HepG2 (cell line): ENCODE measurements at regions not wholly inside any gene's neighbourhood (a gene's known extent, or its start where the extent isn't known, plus 50 kb on each side); places are given as distances from the start of the nearest gene placed in this dataset.

Experiments used
- ATAC-seq: fragments of 200-7000 bp; cut with Tn5 transposase; 3 replicates; pipeline ENCODE4 v1.9.1; 2020; ENCODE audit warnings: mild to moderate bottlenecking, moderate library complexity
- BruUV-seq: library from RNA; stranded (reverse); fragments of 400-500 nt; replicated peaks from 2 replicates; lab custom pipeline; 2021; lab: Mats Ljungman, UMichigan
- CTCF ChIA-PET: fragments of 300-600 bp; formaldehyde crosslinking; extraction: SDS; loops from one replicate; lab custom pipeline; 2021; ENCODE audit warnings: low total read pairs, inconsistent platforms, low intra/inter-chr PET ratio; lab: Yijun Ruan, JAX
- POLR2A ChIA-PET: fragments of 350-600 bp; sonication (Branson Sonifier 250); formaldehyde crosslinking; loops from one replicate; lab custom pipeline; 2020; ENCODE audit warnings: antibody characterized with exemption, inconsistent platforms; lab: Yijun Ruan, JAX
- DNase-seq: peaks from one replicate; pipeline ENCODE4 v3.0.0-alpha.2; 2015; ENCODE audit warnings: low spot score
- FAIRE-seq: peaks from 3 replicates; lab custom pipeline; 2011; peaks lifted over from hg19 to GRCh38; lab: Jason Lieb, UNC
- H2AFZ ChIP-seq: one replicate; pipeline ENCODE4 v1.6.1; 2011; ENCODE audit warnings: low read length, inconsistent platforms
- H3K27ac ChIP-seq: fragments of 300-600 bp; 3 replicates; pipeline ENCODE4 v1.8.0; 2011; ENCODE audit warnings: mixed run types, mild to moderate bottlenecking, mixed read lengths, low read length, inconsistent platforms; ENCODE audit not compliant: insufficient read depth; ENCODE audit errors: extremely low read length
- H3K27me3 ChIP-seq, 2 experiments: fragments of 200-600 bp in 1 of 2; 2 replicates in 1 of 2; 3 replicates in 1 of 2; pipeline versions ENCODE4 v1.6.0 to v1.8.0; 2011; ENCODE audit warnings: low read length in 2 of 2, mild to moderate bottlenecking in 2 of 2, moderate library complexity in 2 of 2, inconsistent platforms in 1 of 2; ENCODE audit not compliant: insufficient read depth in 2 of 2, control insufficient read depth in 1 of 2
- H3K36me3 ChIP-seq, 2 experiments: fragments of 200-600 bp in 1 of 2; replicated peaks in 1 of 2; 2 replicates in 1 of 2; 3 replicates in 1 of 2; pipeline versions ENCODE4 v1.5.1 to v1.8.0; 2011; ENCODE audit warnings: low read length in 2 of 2, inconsistent platforms in 1 of 2; ENCODE audit not compliant: insufficient read depth in 2 of 2, control insufficient read depth in 1 of 2
- H3K4me1 ChIP-seq: 2 replicates; pipeline ENCODE4 v1.5.1; 2012; ENCODE audit warnings: low read length, inconsistent platforms; ENCODE audit not compliant: insufficient read depth
- H3K4me2 ChIP-seq: 2 replicates; pipeline ENCODE4 v1.6.0; 2011; ENCODE audit warnings: low read depth, low read length, inconsistent platforms
- H3K4me3 ChIP-seq, 3 experiments: fragments of 200-600 bp in 1 of 3; sonication (generic), shearing (Covaris generic) in 1 of 3; replicated peaks in 1 of 3; 2 replicates each; pipeline ENCODE4 v1.5.1; 2011 to 2016; ENCODE audit warnings: low read length in 3 of 3, inconsistent platforms in 2 of 3, low read depth in 2 of 3, mild to moderate bottlenecking in 2 of 3, control low read depth in 1 of 3, mixed read lengths in 1 of 3; ENCODE audit not compliant: insufficient read depth in 1 of 3
- H3K79me2 ChIP-seq: one replicate; pipeline ENCODE4 v1.6.1; 2011; ENCODE audit warnings: low read length, inconsistent platforms; ENCODE audit not compliant: insufficient read depth
- H3K9ac ChIP-seq: 2 replicates; pipeline ENCODE4 v1.6.0; 2011; ENCODE audit warnings: mild to moderate bottlenecking, low read depth, low read length, inconsistent platforms; ENCODE audit not compliant: insufficient read depth
- H3K9me3 ChIP-seq: 2 replicates; pipeline ENCODE4 v1.5.1; 2012; ENCODE audit warnings: mild to moderate bottlenecking, low read length
- H4K20me1 ChIP-seq: 2 replicates; pipeline ENCODE4 v1.6.0; 2011; ENCODE audit warnings: inconsistent platforms, mild to moderate bottlenecking, low read length, moderate library complexity; ENCODE audit not compliant: insufficient read depth
- E2F2 ChIP-seq: sonication (generic); formaldehyde crosslinking; IDR thresholded peaks from 2 replicates; pipeline ENCODE4 v1.4.0; 2020; ENCODE audit warnings: missing genetic modification reagents, borderline replicate concordance
- FOXK2 ChIP-seq: fragments of 450-650 bp; IDR thresholded peaks from 2 replicates; pipeline ENCODE4 v1.6.1; 2016
- MLXIP ChIP-seq: sonication (generic); formaldehyde crosslinking; IDR thresholded peaks from 2 replicates; pipeline ENCODE4 v1.9.0; 2021; ENCODE audit warnings: missing genetic modification reagents, borderline replicate concordance
- MXD3 ChIP-seq: IDR thresholded peaks from 2 replicates; pipeline ENCODE4 v1.6.1; 2016; ENCODE audit warnings: mild to moderate bottlenecking, missing biosample characterization, missing genetic modification reagents
- PAWR ChIP-seq: sonication (generic); formaldehyde crosslinking; IDR thresholded peaks from 2 replicates; pipeline ENCODE4 v1.4.0; 2020; ENCODE audit warnings: missing genetic modification reagents, mild to moderate bottlenecking, borderline replicate concordance
- RXRB ChIP-seq: IDR thresholded peaks from 2 replicates; pipeline ENCODE4 v1.6.1; 2016; ENCODE audit warnings: borderline replicate concordance, missing genetic modification reagents, missing compliant biosample characterization
- ZNF513 ChIP-seq: sonication (generic); formaldehyde crosslinking; conservative IDR thresholded peaks from 2 replicates; pipeline ENCODE4 v1.5.0; 2020; ENCODE audit warnings: missing genetic modification reagents
- ZNF572 ChIP-seq: sonication (generic); formaldehyde crosslinking; IDR thresholded peaks from 2 replicates; pipeline ENCODE4 v1.5.1; 2020; ENCODE audit warnings: mild to moderate bottlenecking, missing genetic modification reagents
- ZNF747 ChIP-seq: sonication (generic); formaldehyde crosslinking; IDR thresholded peaks from 2 replicates; pipeline ENCODE4 v1.8.1; 2023; ENCODE audit warnings: missing genetic modification reagents, mild to moderate bottlenecking, borderline replicate concordance
- ZNF768 ChIP-seq: sonication (generic); formaldehyde crosslinking; IDR thresholded peaks from 2 replicates; pipeline ENCODE4 v1.4.0; 2020; ENCODE audit warnings: missing genetic modification reagents
- ZSCAN30 ChIP-seq: sonication (generic); formaldehyde crosslinking; IDR thresholded peaks from 2 replicates; pipeline ENCODE4 v1.5.0; 2020; ENCODE audit warnings: mild to moderate bottlenecking, missing genetic modification reagents
- WGBS: methylation state at CpG from one replicate; pipeline ENCODE4 v1.1.6; 2017; ENCODE audit warnings: low lambda C conversion rate; 5-methylcytosine and 5-hydroxymethylcytosine counted together
- in situ Hi-C: cut with HindIII; loops from 2 replicates; pipeline ENCODE4 v1.10.0; 2017; ENCODE audit warnings: low pct_unique_long_range_greater_than_20kb; ENCODE audit not compliant: extremely low pct_ligation_motif_present
- intact Hi-C: fragments of 100-400 bp; cut with micrococcal nuclease; formaldehyde crosslinking; loops from one replicate; pipeline ENCODE4 v1.10.0; 2022; ENCODE audit not compliant: unreplicated experiment

GRCh38 chr2:237192881-237193280 lies 107.2 kb downstream of the COPS8 start:
- Histone ChIP-seq H3K27ac (no peak overlapping the region), H3K4me3 (no peak overlapping the region), H3K27me3 (peaks cover 2 to 58% of the 10 kb centered on the region in 2 experiments; a peak in 3 of 5 replicates), H2AFZ (no peak overlapping the region), H3K9ac (no peak overlapping the region), H4K20me1 (no peaks in the 10 kb centered on the region; the same call in 1 of the 2 replicates), H3K4me2 (no peak overlapping the region), H3K9me3 (no peaks in the 10 kb centered on the region), H3K36me3 (no peaks in the 10 kb centered on the region), H3K79me2 (no peaks in the 10 kb centered on the region), H3K4me1 (no peaks in the 10 kb centered on the region)
- 31% methylated on average over 8 of the region's 8 CpGs for WGBS
- intact Hi-C loops (no loop called here), in situ Hi-C loops (no loop called here)
- no peak for FAIRE-seq
- ChIA-PET CTCF (no interaction called here), POLR2A (no interaction called here)
- TF ChIP-seq MXD3 (CRISPR knock-in tag), result no peak
- TF ChIP-seq ZNF513, result no peak
- TF ChIP-seq ZNF747, result no peak
- TF ChIP-seq ZNF572, result no peak
- TF ChIP-seq RXRB (CRISPR knock-in tag), result no peak
- TF ChIP-seq PAWR (CRISPR knock-in tag), result no peak
- no peak for TF ChIP-seq ZNF768 (CRISPR knock-in tag)
- TF ChIP-seq ZSCAN30 (CRISPR knock-in tag), result no peak
- TF ChIP-seq E2F2, result no peak
- no peak for TF ChIP-seq MLXIP (CRISPR knock-in tag)
- TF ChIP-seq FOXK2, result no peak
- no TSS peak for BruUV-seq
- no peak for ATAC-seq
- DNase-seq, result no peak
